ENCODE measurements at regions not wholly inside any gene's neighbourhood (a gene's known extent, or its start where the extent isn't known, plus 50 kb on each side); places are given as distances from the start of the nearest gene placed in this dataset.

DNA sequence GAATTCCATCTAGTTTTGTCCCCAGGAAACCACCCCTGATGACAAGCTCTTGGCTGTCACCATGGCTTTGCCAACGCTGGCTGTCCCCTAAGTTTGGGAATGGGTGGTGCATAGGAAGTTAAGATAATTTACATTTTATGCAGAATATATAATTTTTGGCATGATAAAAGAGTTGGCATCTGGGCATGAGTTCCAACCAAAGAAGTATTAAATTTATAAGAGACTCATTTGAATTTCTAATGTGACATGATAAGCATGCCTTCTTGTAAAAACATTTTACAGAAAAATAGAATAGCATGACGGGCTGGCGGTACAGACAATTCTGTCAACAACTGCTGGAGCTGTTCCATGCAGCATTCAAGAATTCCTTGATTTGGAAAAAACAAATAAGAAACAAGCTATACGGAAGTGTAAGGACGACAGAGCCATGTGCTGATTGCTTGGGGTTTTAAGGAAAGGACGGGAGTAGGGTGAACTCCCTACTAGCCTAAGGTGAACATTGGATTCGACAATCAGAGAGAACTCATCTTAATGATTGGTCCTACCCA lies 106.8 kb upstream of the C1orf21 start:
- TF ChIP-seq, protein P1, sequence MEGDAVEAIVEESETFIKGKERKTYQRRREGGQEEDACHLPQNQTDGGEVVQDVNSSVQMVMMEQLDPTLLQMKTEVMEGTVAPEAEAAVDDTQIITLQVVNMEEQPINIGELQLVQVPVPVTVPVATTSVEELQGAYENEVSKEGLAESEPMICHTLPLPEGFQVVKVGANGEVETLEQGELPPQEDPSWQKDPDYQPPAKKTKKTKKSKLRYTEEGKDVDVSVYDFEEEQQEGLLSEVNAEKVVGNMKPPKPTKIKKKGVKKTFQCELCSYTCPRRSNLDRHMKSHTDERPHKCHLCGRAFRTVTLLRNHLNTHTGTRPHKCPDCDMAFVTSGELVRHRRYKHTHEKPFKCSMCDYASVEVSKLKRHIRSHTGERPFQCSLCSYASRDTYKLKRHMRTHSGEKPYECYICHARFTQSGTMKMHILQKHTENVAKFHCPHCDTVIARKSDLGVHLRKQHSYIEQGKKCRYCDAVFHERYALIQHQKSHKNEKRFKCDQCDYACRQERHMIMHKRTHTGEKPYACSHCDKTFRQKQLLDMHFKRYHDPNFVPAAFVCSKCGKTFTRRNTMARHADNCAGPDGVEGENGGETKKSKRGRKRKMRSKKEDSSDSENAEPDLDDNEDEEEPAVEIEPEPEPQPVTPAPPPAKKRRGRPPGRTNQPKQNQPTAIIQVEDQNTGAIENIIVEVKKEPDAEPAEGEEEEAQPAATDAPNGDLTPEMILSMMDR (IDR thresholded peaks at IDR 0.05): no peak
- TF ChIP-seq POLR2A (IDR thresholded peaks at IDR 0.05): no peak

Measured in breast epithelium (tissue), 3 donors.